Tibial nerve (tissue), 4 donors: ENCODE measurements at regions not wholly inside any gene's neighbourhood (a gene's known extent, or its start where the extent isn't known, plus 50 kb on each side); places are given as distances from the start of the nearest gene placed in this dataset.

Experiments
- EP300 ChIP-seq, 2 donors: sonication (generic); formaldehyde crosslinking; IDR thresholded peaks; one replicate each; pipeline ENCODE4 v1.6.1; 2017; ENCODE audit warnings: antibody characterized with exemption in 2 of 2, mild to moderate bottlenecking in 1 of 2
- POLR2A ChIP-seq, 2 donors: fragments of 450-650 bp; IDR thresholded peaks; one replicate each; pipeline ENCODE4 v1.6.1; 2017; ENCODE audit warnings: antibody characterized with exemption in 2 of 2, mild to moderate bottlenecking in 2 of 2, moderate library complexity in 2 of 2
- TF ChIP-seq, protein P1 (sequence below), 5 experiments: fragments of 200-600 bp in 3 of 5; fragments of 450-650 bp in 2 of 5; sonication (generic) in 3 of 5; IDR thresholded peaks; one replicate each; pipeline ENCODE4 v1.5.1; 2016 to 2019; ENCODE audit warnings: antibody characterized with exemption in 5 of 5, mild to moderate bottlenecking in 3 of 5, moderate library complexity in 2 of 5

GRCh38 chr12:114936148-114937079, 252.4 kb upstream of the TBX3 start:
- TF ChIP-seq, protein P1, sequence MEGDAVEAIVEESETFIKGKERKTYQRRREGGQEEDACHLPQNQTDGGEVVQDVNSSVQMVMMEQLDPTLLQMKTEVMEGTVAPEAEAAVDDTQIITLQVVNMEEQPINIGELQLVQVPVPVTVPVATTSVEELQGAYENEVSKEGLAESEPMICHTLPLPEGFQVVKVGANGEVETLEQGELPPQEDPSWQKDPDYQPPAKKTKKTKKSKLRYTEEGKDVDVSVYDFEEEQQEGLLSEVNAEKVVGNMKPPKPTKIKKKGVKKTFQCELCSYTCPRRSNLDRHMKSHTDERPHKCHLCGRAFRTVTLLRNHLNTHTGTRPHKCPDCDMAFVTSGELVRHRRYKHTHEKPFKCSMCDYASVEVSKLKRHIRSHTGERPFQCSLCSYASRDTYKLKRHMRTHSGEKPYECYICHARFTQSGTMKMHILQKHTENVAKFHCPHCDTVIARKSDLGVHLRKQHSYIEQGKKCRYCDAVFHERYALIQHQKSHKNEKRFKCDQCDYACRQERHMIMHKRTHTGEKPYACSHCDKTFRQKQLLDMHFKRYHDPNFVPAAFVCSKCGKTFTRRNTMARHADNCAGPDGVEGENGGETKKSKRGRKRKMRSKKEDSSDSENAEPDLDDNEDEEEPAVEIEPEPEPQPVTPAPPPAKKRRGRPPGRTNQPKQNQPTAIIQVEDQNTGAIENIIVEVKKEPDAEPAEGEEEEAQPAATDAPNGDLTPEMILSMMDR (IDR thresholded peaks at IDR 0.05), result no peak
- no peak for TF ChIP-seq EP300 (IDR thresholded peaks at IDR 0.05)
- no peak for TF ChIP-seq POLR2A (IDR thresholded peaks at IDR 0.05)
